Liver (tissue), 8 donors: ENCODE measurements at regions not wholly inside any gene's neighbourhood (a gene's known extent, or its start where the extent isn't known, plus 50 kb on each side); places are given as distances from the start of the nearest gene placed in this dataset.

Experiments
- DNase-seq: peaks from one replicate; pipeline ENCODE4 v3.0.0-alpha.2; 2017; ENCODE audit warnings: low spot score
- H3K27ac ChIP-seq, 2 donors: one replicate each; pipeline ENCODE4 v1.7.0; 2013; ENCODE audit warnings: inconsistent platforms in 2 of 2, low read length in 2 of 2, control low read depth in 1 of 2, low read depth in 1 of 2, mild to moderate bottlenecking in 1 of 2
- H3K27me3 ChIP-seq, 4 donors: one replicate each; pipeline versions ENCODE4 v1.6.1 to v1.7.0; 2013; ENCODE audit warnings: low read length in 3 of 4, inconsistent platforms in 1 of 4, mild to moderate bottlenecking in 1 of 4, moderate library complexity in 1 of 4; ENCODE audit not compliant: control insufficient read depth in 4 of 4, insufficient read depth in 4 of 4
- H3K36me3 ChIP-seq, 4 donors: one replicate each; pipeline versions ENCODE4 v1.6.1 to v1.7.0; 2013; ENCODE audit warnings: low read length in 3 of 4, mild to moderate bottlenecking in 3 of 4, low read depth in 1 of 4, moderate library complexity in 1 of 4; ENCODE audit not compliant: control insufficient read depth in 4 of 4, insufficient read depth in 3 of 4
- H3K4me1 ChIP-seq, 4 donors: one replicate each; pipeline versions ENCODE4 v1.6.1 to v1.7.0; 2013; ENCODE audit warnings: low read length in 3 of 4, mild to moderate bottlenecking in 3 of 4, moderate library complexity in 1 of 4; ENCODE audit not compliant: control insufficient read depth in 4 of 4, insufficient read depth in 4 of 4
- H3K4me3 ChIP-seq, 3 donors: one replicate each; pipeline versions ENCODE4 v1.6.1 to v1.7.0; 2013; ENCODE audit warnings: low read length in 3 of 3, control low read depth in 1 of 3, low read depth in 1 of 3, mild to moderate bottlenecking in 1 of 3
- H3K9ac ChIP-seq, 2 donors: one replicate each; pipeline ENCODE4 v1.7.0; 2013; ENCODE audit warnings: low read length in 2 of 2, mild to moderate bottlenecking in 2 of 2, moderate library complexity in 2 of 2, control low read depth in 1 of 2, low read depth in 1 of 2
- H3K9me3 ChIP-seq, 4 donors: one replicate each; pipeline versions ENCODE4 v1.6.1 to v1.7.0; 2013; ENCODE audit warnings: low read length in 3 of 4; ENCODE audit not compliant: control insufficient read depth in 4 of 4
- CTCF ChIP-seq: fragments of 150-350 bp; IDR thresholded peaks from 2 replicates; pipeline ENCODE4 v1.5.1; 2017; ENCODE audit warnings: improper control_type of control experiment, low read depth, low read length; ENCODE audit not compliant: missing input control
- EGR1 ChIP-seq, 2 donors: IDR thresholded peaks; 2 replicates each; pipeline ENCODE4 v1.6.1; 2016 to 2018; ENCODE audit warnings: antibody characterized with exemption in 2 of 2, low read depth in 2 of 2
- FOXA2 ChIP-seq: IDR thresholded peaks from 2 replicates; pipeline ENCODE4 v1.6.1; 2016; ENCODE audit warnings: antibody characterized with exemption
- GABPA ChIP-seq, 2 donors: IDR thresholded peaks in 1 of 2; conservative IDR thresholded peaks in 1 of 2; 2 replicates each; pipeline ENCODE4 v1.6.1; 2016; ENCODE audit warnings: antibody characterized with exemption in 2 of 2, mild to moderate bottlenecking in 1 of 2, moderate library complexity in 1 of 2
- HNF4A ChIP-seq, 2 donors: conservative IDR thresholded peaks; 2 replicates each; pipeline ENCODE4 v1.6.1; 2016; ENCODE audit warnings: antibody characterized with exemption in 2 of 2, mild to moderate bottlenecking in 2 of 2
- HNF4G ChIP-seq: IDR thresholded peaks from 2 replicates; pipeline ENCODE4 v1.6.1; 2016; ENCODE audit warnings: antibody characterized with exemption
- JUND ChIP-seq, 2 donors: IDR thresholded peaks; 2 replicates each; pipeline ENCODE4 v1.6.1; 2016; ENCODE audit warnings: antibody characterized with exemption in 2 of 2
- MAX ChIP-seq: IDR thresholded peaks from 2 replicates; pipeline ENCODE4 v1.6.1; 2016; ENCODE audit warnings: antibody characterized with exemption
- NR2F2 ChIP-seq: IDR thresholded peaks from 2 replicates; pipeline ENCODE4 v1.6.1; 2016; ENCODE audit warnings: antibody characterized with exemption
- RAD21 ChIP-seq, 2 donors: IDR thresholded peaks; 2 replicates each; pipeline ENCODE4 v1.6.1; 2016; ENCODE audit warnings: antibody characterized with exemption in 2 of 2, mild to moderate bottlenecking in 2 of 2
- RXRA ChIP-seq, 2 donors: IDR thresholded peaks; 2 replicates each; pipeline ENCODE4 v1.6.1; 2017 to 2018; ENCODE audit warnings: antibody characterized with exemption in 2 of 2, mild to moderate bottlenecking in 1 of 2
- TAF1 ChIP-seq: conservative IDR thresholded peaks from 2 replicates; pipeline ENCODE4 v1.6.1; 2016; ENCODE audit warnings: antibody characterized with exemption, mild to moderate bottlenecking
- YY1 ChIP-seq: IDR thresholded peaks from 2 replicates; pipeline ENCODE4 v1.6.1; 2016; ENCODE audit warnings: antibody characterized with exemption, mild to moderate bottlenecking
- ZBTB33 ChIP-seq: IDR thresholded peaks from 2 replicates; pipeline ENCODE4 v1.6.1; 2016; ENCODE audit warnings: antibody characterized with exemption
- WGBS: extraction: QIAGEN DNeasy Blood & Tissue Kit; methylation state at CpG from one replicate; pipeline ENCODE4 v1.1.7; 2013; 5-methylcytosine and 5-hydroxymethylcytosine counted together
- TF ChIP-seq, protein P1 (sequence below): IDR thresholded peaks from 2 replicates; pipeline ENCODE4 v1.6.1; 2016; ENCODE audit warnings: antibody characterized with exemption
- donor health status: healthy.
- donor health status: healthy.
- donor health status: healthy.
- donor health status: healthy.
- donor health status: healthy.

DNA sequence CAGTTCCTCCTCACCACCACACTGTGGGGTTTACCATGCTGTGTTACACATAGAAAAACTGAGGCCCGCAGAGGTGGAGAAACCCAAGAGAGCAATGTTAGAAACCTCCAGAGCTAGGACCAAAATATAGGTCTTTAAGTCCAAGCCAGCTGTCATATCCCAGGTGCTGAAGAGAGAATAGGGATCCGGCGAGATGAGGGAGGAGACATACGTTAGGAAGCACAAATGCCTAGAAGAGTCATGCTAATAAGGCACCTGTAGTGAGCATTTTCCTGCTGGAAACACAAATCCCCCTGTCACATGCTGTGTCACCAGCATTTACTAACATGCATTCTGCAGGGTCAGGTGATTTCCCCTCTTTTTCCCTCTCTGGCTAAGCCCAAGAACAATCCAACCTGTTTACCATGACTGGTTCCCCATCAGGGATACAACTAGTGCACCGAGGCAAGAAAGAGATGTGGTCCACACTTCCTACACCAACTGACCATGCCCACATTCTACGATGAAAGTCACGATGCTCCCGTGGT, 168.6 kb upstream of the CAMK1G start:
- no peak overlapping the region for H3K4me3 ChIP-seq
- no peak overlapping the region for H3K27ac ChIP-seq
- H3K36me3 ChIP-seq: no peaks in the 10 kb centered on the region
- 85% methylated on average over 8 of the region's 8 CpGs for WGBS
- no peak overlapping the region for H3K9ac ChIP-seq
- H3K9me3 ChIP-seq: no peaks in the 10 kb centered on the region
- peaks cover 0 to 6% (median 0%) of the 10 kb centered on the region in 4 donors for H3K27me3 ChIP-seq
- TF ChIP-seq ZBTB33: no peak
- no peak for TF ChIP-seq HNF4A (conservative IDR thresholded peaks at IDR 0.05)
- no peak for TF ChIP-seq HNF4G
- no peak for TF ChIP-seq RXRA (IDR thresholded peaks at IDR 0.05)
- no peak for TF ChIP-seq FOXA2
- TF ChIP-seq, protein P1, sequence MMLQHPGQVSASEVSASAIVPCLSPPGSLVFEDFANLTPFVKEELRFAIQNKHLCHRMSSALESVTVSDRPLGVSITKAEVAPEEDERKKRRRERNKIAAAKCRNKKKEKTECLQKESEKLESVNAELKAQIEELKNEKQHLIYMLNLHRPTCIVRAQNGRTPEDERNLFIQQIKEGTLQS: no peak
- TF ChIP-seq JUND (IDR thresholded peaks at IDR 0.05): no peak
- no peak for TF ChIP-seq NR2F2
- no peak for TF ChIP-seq MAX
- H3K4me1 ChIP-seq: no peaks in the 10 kb centered on the region
- no peak for DNase-seq

DNA sequence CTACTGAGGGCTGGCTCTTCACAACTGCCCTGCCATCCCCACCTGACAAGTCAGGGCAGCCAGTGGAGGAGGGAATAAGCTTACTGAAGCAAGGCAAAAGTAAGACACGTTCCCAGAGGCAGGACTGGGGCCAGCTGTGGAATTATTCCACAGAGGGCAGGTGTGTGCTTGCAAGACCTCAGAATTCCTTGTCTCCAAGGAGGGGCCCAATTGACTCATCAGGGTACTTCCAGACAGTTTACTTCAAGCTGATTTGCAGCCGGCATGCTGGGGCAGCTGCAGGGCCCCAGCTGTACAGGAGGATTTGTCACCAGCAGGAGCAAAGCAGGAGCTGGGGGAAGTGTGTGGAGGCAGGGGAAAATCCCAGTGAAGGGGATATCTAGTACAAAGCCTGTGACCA, 167.5 kb upstream of the CAMK1G start:
- no peak for TF ChIP-seq RAD21 (IDR thresholded peaks at IDR 0.05)
- TF ChIP-seq FOXA2: no peak
- no peak for TF ChIP-seq YY1
- no peak for TF ChIP-seq NR2F2
- no peak for TF ChIP-seq EGR1 (IDR thresholded peaks at IDR 0.05; ENCODE audit: low read depth in 2 of 2)
- TF ChIP-seq MAX: no peak
- no peak for TF ChIP-seq TAF1
- TF ChIP-seq CTCF: no peak
- TF ChIP-seq HNF4G: no peak
- TF ChIP-seq HNF4A (conservative IDR thresholded peaks at IDR 0.05): no peak
- TF ChIP-seq, protein P1: no peak
- no peak overlapping the region for H3K4me3 ChIP-seq
- H3K9ac ChIP-seq: no peak overlapping the region
- H3K9me3 ChIP-seq: no peaks in the 10 kb centered on the region
- H3K4me1 ChIP-seq: no peaks in the 10 kb centered on the region
- H3K36me3 ChIP-seq: no peaks in the 10 kb centered on the region
- H3K27me3 ChIP-seq: no peaks in the 10 kb centered on the region
- WGBS: 43% methylated on average over 2 of the region's 2 CpGs
- no peak for DNase-seq
- no peak overlapping the region for H3K27ac ChIP-seq

- no peaks in the 10 kb centered on the region for H3K36me3 ChIP-seq
- H3K4me1 ChIP-seq: no peaks in the 10 kb centered on the region
- no peaks in the 10 kb centered on the region for H3K9me3 ChIP-seq
- no peak overlapping the region for H3K27ac ChIP-seq
- TF ChIP-seq HNF4A (conservative IDR thresholded peaks at IDR 0.05) (no peak), GABPA (IDR thresholded peaks at IDR 0.05 in 1 of 2, conservative IDR thresholded peaks at IDR 0.05 in 1 of 2) (no peak), YY1 (no peak), ZBTB33 (no peak), NR2F2 (no peak), RAD21 (IDR thresholded peaks at IDR 0.05) (no peak), FOXA2 (no peak), RXRA (IDR thresholded peaks at IDR 0.05) (no peak)
- no peak overlapping the region for H3K4me3 ChIP-seq
- H3K9ac ChIP-seq: no peak overlapping the region
- no peaks in the 10 kb centered on the region for H3K27me3 ChIP-seq
- WGBS: 73% methylated on average over 2 of the region's 2 CpGs
- no peak for DNase-seq
These were observed 166.8 kb upstream of the CAMK1G start for GRCh38 chr1:209416716-209417115.
